GM18858 (cell line): ENCODE measurements at regions not wholly inside any gene's neighbourhood (a gene's known extent, or its start where the extent isn't known, plus 50 kb on each side); places are given as distances from the start of the nearest gene placed in this dataset.

ENCODE experiments used
- ATAC-seq: cut with Tn5 transposase; IDR thresholded peaks from one replicate; pipeline ENCODE4 v1.9.1; 2021; ENCODE audit not compliant: unreplicated experiment

DNA sequence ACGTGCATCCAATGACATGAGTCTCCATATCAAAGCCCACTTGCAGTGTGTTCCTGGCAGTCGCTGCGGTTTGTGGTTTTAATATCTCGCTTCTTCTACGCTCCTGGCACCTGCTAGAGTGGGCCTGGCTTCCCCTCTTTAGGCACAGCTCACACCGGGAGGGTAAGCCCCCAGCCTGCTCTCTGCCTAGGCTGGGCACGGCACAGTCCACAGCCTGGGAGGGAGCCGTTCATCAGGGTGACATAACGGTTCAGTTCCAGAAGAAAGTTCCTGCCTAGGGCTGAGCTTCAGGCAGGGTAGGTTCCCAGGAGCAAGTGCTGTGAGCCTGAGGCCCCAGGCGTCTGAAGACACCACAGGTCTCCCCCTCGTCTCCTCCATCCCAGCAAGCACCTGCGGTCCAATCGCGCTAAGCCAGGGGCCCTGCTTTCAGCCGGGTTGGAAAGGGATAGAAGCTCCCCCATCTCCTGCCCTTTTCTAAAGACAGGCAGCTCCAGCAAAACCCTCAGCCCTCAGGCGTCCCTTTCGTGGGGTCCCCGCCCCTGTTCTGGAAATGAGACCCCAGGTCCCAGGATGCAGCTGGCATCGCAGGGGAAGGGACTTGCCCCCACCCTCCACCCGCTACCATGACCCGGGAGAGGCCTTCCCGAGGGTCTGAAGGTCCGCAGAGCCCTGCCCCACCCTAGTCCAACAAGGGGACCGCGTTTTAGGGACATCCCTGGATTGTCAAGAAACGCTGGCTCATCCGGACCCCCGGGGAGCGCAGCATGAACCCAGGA lies 121.6 kb upstream of the ZNF507 start:
- no peak for ATAC-seq

- ATAC-seq = no peak
Observed at GRCh38 chr19:32224371-32225244, 120.8 kb upstream of the ZNF507 start.

DNA sequence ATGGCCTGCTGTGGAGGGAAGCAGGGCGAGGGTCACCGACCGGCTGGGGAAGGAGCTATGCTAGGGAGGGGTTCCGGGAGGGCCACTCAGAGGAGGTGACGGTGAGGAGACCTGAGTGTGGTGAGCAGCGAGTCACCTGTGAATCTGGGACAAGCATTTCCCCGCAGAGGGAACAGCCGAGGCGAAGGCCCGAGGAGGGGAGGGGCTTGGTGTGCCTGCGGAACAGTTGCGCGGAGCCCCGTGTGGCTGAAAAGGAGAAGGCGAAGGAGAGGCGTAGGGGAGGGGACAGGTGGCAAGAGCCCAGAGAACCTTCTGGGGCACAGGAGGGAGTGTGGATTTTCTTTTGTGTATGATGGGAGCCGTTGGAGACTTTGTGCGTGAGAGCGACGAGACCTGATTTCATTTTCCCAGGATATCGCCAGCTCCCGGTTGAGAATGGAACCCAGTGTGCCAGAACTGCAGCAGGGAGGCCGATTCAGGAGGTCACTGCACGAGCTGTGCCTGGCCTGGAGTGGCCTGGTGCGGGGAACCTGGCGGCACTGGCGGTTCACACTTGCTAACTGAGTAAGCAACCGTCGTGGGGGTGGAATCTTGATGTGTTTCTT lies 117.7 kb upstream of the ZNF507 start:
- ATAC-seq = no peak

GRCh38 chr19:32230441-32230840 lies 115.0 kb upstream of the ZNF507 start:
- ATAC-seq = no peak

DNA sequence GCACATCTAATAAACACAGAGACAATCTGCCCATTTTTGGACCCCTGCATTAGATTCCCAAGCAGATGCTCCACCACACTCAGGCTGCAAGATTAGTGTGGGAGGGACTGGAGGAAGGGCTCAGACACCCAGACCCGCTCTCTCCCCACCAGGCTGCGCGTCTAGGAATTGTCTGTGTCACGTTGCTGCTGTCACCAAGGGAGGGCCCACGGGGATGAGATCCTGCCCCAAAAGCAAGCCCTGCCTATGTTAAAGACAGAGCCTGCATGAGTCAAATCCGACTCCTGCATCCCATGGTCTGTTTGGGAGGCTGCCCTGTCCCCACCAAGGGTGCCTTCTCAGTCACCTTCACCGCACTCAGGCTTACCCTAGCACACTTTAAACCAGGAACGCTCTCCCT lies 114.4 kb upstream of the ZNF507 start:
- ATAC-seq = no peak

DNA sequence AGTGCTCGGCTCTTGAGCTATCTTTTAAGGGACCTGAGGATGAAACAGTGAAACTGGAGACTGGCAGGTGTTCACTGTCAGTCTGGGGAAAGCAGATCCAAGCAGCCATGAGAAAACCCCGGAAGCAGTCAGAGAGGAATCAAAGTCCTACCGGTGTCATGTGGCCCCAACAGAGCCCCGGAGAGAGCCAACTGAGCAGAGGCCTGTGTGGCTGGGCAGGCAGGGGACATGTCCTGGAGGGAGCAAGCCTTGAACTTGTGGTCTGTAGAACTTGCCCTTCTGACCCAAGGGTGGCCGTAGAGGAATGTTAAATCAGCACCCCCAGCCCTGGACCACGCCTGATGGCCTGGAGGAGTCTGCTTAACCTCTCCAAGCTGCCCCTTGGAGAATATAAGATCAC lies 113.7 kb upstream of the ZNF507 start:
- no peak for ATAC-seq

DNA sequence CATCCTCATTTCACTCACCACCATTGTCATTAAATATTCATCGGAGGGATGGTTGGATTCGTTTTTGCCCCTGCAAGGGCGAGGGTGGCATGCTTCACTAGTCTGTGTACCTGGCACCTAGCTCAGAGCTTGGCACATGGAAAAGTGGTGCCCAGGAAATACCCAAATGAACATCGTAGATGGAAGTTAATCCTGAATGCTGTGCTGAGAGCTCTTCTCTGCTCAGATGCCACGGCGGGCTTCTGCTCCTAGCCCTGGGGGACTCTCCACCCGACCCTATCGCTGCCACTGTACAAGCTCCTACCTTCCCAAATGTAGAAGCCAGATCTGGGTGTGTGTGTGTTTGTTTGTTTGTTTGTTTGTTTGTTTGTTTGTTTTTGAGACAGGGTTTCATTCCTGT lies 113.0 kb upstream of the ZNF507 start:
- ATAC-seq = no peak

DNA sequence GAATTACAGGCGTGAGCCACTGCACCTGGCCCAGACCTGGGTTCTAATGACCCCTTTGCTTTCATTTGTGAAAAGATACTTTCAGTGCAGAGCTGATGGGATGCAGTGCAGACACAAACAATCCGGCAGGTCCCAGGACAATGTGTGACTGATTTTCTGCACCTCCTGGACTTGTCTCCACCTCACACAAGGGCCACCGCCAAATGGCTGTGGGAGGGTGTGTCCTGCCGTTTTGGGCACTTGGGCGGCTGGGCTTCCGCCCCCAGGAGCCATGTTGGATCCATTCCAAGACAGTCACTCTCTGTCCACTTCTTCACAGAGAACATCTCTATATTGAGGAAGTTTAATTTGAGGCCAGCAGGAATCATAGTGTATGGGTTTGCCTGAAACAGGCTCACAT lies 112.3 kb upstream of the ZNF507 start:
- no peak for ATAC-seq

GRCh38 chr19:32233885-32234284 lies 111.5 kb upstream of the ZNF507 start:
- ATAC-seq = no peak

DNA sequence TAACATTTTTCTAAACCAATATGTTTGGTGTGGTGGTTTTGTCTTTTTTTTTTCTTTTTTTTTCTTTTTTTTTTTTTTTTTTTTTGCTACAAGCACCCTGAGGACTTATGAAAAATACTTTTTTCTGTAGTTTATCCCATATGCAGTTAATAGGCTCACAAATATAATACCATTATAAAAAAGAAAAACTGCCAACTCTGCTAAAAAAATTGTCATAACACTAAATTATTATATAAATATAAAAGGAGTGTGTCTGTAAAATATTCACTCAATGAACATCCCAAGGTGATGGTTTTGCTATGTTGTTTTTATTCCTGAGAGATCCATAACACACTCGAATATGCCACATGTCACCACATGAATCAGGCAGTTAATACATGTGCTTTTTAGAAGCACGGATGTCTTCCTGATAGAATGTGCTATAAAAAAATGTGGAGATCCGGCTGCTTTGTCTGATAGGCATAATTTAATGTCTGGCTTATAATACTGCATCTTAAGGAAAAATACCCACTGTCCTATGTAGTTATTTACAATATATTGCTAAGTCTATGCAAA lies 110.7 kb upstream of the ZNF507 start:
- no peak for ATAC-seq

DNA sequence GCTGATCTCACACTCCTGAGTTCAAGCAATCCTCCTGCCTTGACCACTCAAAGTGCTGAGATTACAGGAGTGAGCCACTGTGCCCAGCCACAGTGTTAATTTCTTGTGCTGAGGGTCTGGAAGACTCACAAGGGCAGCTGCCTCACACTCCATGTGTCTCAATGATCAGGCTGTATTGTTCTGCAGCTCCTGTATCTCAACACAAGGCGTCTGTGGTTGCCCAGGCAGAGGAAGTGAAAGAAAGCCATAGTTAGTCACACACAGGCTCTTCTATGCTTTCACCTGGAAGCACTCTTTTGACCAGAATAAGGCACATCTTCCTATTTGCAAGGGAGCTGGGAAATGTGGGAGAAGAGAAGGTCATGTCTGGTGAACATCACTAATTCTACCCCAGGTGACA lies 107.3 kb upstream of the ZNF507 start:
- peak; percentile 57 for ATAC-seq

DNA sequence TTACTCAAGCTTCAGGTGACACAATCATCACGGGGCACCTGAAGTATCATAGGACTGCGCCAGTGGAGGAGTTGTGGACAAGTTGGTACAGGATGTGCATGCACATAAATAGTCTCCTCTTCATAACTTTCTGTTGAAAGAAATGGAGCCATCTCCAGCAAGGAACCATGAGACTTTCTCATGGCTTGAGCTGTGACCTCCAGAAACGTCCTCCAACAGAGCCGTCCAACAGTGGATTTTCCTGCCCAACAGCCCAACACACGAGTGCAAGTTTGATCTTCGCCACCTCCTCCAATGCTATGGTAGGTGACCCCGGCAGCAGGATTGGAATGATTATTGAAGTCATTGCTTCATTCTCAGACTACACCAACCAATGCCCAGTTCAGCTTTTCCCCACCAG lies 105.1 kb upstream of the ZNF507 start:
- ATAC-seq = no peak

DNA sequence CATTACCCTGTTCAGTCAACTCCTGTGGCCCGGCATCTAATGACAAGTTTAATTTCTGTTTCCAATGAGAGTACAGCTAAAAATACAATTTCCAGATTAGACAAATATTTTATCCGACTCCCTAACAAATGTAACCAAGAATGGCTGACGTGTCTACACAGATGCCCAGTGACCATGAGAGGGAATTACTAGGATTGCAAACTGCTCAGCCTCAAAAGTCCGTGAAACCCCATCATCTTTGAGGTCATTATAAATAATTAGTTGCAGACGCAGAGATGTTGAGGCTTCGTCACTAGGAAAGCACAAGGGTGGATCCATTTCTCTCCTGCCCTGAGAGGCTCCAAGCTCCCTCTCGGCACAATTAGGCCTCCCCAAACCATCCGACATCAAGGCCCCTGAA lies 104.1 kb upstream of the ZNF507 start:
- ATAC-seq = no peak

GRCh38 chr19:32241932-32242710 lies 103.3 kb upstream of the ZNF507 start:
- ATAC-seq = no peak

- no peak for ATAC-seq
Observed at GRCh38 chr19:32246006-32246405, 99.4 kb upstream of the ZNF507 start.

- no peak for ATAC-seq
Observed at GRCh38 chr19:32251634-32252332, 93.6 kb upstream of the ZNF507 start.

DNA sequence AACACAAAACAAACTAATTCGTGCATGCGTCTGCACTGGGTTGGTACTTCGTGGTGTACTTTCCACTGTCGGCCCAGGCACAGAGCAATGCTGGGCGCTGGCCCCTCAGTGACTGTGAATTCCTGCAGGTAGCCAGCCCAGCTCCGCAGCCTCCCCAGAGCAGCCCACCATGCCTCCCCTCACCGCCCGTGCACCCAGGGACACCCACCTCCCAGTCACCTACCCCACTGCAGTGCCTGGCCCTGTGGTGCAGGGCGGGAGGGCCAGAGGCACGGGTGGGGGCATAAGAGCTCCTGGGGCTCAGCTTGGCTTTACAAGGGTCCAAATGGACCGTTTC lies 93.1 kb upstream of the ZNF507 start:
- no peak for ATAC-seq

DNA sequence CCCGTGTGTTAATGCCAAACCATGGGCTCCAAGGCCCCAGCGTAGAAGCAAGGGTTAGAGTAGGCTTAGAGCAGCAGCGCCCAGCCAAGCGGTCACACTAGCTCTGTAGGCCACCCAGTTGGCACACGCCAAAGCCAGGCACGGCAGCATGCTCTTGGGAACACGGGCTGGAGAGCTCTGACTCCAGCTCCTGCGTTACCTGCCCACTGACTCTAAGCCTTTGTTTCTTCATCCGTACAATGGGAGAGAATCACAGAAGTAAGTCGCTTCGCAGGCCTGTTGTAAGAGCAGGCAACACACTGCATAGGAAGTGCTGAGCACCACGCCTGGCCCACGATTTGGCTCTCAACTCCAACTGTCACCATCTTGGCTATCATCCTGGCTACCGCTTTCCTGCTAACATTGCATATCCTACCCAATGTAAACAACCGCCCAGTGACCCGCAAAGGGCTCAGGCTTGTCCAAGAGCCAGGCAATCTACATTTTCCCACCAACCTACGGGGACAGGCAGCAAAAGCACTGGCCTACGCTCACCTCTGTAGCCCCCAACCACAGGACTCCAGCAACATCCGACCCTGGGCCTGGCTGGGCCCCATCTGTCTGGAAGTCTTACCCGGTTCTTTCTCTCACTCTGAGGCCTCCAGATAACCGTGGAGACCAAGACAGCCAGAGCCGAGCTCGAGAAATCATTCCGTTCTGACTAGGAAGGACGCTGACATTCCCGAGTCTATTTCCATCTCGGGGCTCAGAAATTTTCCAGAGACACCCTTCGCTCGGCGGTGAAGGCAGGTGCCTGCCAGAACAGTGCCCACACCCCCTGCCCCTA lies 91.5 kb upstream of the ZNF507 start:
- ATAC-seq = no peak

DNA sequence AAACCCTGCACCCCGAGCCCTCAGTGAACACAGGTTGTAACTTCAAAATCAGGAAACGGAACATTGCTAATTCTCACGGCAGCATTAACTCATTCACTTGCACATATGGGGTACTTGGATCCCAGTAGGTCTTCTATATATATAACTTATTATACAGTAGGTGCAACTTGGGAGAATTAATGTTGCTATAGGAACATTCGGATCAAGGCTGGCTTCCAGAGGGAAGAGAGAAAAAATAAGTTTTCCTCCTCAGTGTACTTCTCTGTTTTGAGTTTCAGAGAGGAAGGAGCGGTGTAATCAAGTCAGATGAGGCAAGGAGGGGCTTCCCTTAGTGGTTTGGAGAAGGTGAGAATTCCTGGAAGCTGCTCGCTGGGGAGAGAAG lies 90.9 kb upstream of the ZNF507 start:
- ATAC-seq = no peak
